Fibroblast of villous mesenchyme (primary cell): ENCODE measurements at regions not wholly inside any gene's neighbourhood (a gene's known extent, or its start where the extent isn't known, plus 50 kb on each side); places are given as distances from the start of the nearest gene placed in this dataset.

Source experiments
- DNase-seq: peaks from one replicate; pipeline ENCODE4 v3.0.0-alpha.2; 2010; ENCODE audit warnings: low read depth
- H3K4me3 ChIP-seq: 2 replicates; pipeline ENCODE4 v1.5.1; 2011; ENCODE audit warnings: low read depth, mild to moderate bottlenecking, low read length
- CTCF ChIP-seq: IDR thresholded peaks from 2 replicates; pipeline ENCODE4 v1.5.1; 2012; ENCODE audit warnings: low read depth, mild to moderate bottlenecking, low read length; ENCODE audit not compliant: insufficient read depth

GRCh38 chr13:84443463-84443862 is 561.2 kb upstream of the SLITRK1 start:
- TF ChIP-seq CTCF = no peak
- H3K4me3 ChIP-seq = no peak overlapping the region
- DNase-seq = no peak

- DNase-seq = no peak
- TF ChIP-seq CTCF = no peak
- H3K4me3 ChIP-seq = no peak overlapping the region
These were observed 556.8 kb upstream of the SLITRK1 start for GRCh38 chr13:84439108-84439507.

- DNase-seq = no peak
- H3K4me3 ChIP-seq = no peak overlapping the region
- no peak for TF ChIP-seq CTCF
These were observed 550.8 kb upstream of the SLITRK1 start for GRCh38 chr13:84433024-84433423.

- no peak overlapping the region for H3K4me3 ChIP-seq
- no peak for TF ChIP-seq CTCF
- DNase-seq = no peak
These were observed 549.4 kb upstream of the SLITRK1 start for GRCh38 chr13:84431646-84432045.

- no peak for TF ChIP-seq CTCF
- H3K4me3 ChIP-seq = no peak overlapping the region
- DNase-seq = no peak
These were observed 548.2 kb upstream of the SLITRK1 start for GRCh38 chr13:84430446-84430845.

- DNase-seq = no peak
- no peak overlapping the region for H3K4me3 ChIP-seq
- TF ChIP-seq CTCF = no peak
These were observed 547.7 kb upstream of the SLITRK1 start for GRCh38 chr13:84430015-84430414.

- no peak for TF ChIP-seq CTCF
- H3K4me3 ChIP-seq = no peak overlapping the region
- DNase-seq = no peak
These were observed 535.8 kb upstream of the SLITRK1 start for GRCh38 chr13:84418041-84418440.
